ENCODE measurements at regions not wholly inside any gene's neighbourhood (a gene's known extent, or its start where the extent isn't known, plus 50 kb on each side); places are given as distances from the start of the nearest gene placed in this dataset.
"Not testable (repeated sequence)": the region's sequence is repeated elsewhere in the genome, so short reads cannot be mapped to it uniquely, and the experiment has no call there.

GRCh38 chr13:65302691-65303090 lies 1927.4 kb downstream of the PCDH9 start:
- no peak for DNase-seq

- DNase-seq, result no peak
Observed at GRCh38 chr13:65301506-65301905, 1928.6 kb downstream of the PCDH9 start.

GRCh38 chr13:65300220-65300619 lies 1929.9 kb downstream of the PCDH9 start:
- DNase-seq, result no peak

GRCh38 chr13:65293530-65294198 lies 1936.5 kb downstream of the PCDH9 start:
- no peak for DNase-seq

- peak; percentile 20 for DNase-seq
Observed at GRCh38 chr13:65292488-65292901, 1937.6 kb downstream of the PCDH9 start.

- no peak for DNase-seq
Observed at GRCh38 chr13:65287405-65287804, 1942.7 kb downstream of the PCDH9 start.

- no peak for DNase-seq
Observed at GRCh38 chr13:65275838-65276630, 1954.1 kb downstream of the PCDH9 start.

- no peak for DNase-seq
Observed at GRCh38 chr13:65275108-65275507, 1955.0 kb downstream of the PCDH9 start.

GRCh38 chr13:65273811-65274420 lies 1956.2 kb downstream of the PCDH9 start:
- DNase-seq, result not testable (repeated sequence)

- no peak for DNase-seq
Observed at GRCh38 chr13:65268009-65268408, 1962.1 kb downstream of the PCDH9 start.

- no peak for DNase-seq
Observed at GRCh38 chr13:65265988-65266387, 1964.1 kb downstream of the PCDH9 start.

- no peak for DNase-seq
Observed at GRCh38 chr13:65264066-65264465, 1966.1 kb downstream of the PCDH9 start.

GRCh38 chr13:65260946-65261891 lies 1968.9 kb downstream of the PCDH9 start:
- peak; percentile 7 for DNase-seq

- DNase-seq, result no peak
Observed at GRCh38 chr13:65240773-65241172, 1989.4 kb downstream of the PCDH9 start.

GRCh38 chr13:65236841-65237418 lies 1993.2 kb downstream of the PCDH9 start:
- DNase-seq, result no peak

- DNase-seq, result no peak
Observed at GRCh38 chr13:65217471-65217995, 2012.6 kb downstream of the PCDH9 start.

- not testable (repeated sequence) for DNase-seq
Observed at GRCh38 chr13:65202845-65203244, 2027.3 kb downstream of the PCDH9 start.

GRCh38 chr13:65188721-65189120 lies 2041.4 kb downstream of the PCDH9 start:
- no peak for DNase-seq

- peak; percentile 4 for DNase-seq
Observed at GRCh38 chr13:65168026-65168425, 2062.1 kb downstream of the PCDH9 start.

GRCh38 chr13:65166675-65167074 lies 2063.5 kb downstream of the PCDH9 start:
- no peak for DNase-seq

GRCh38 chr13:65159803-65160202 lies 2070.3 kb downstream of the PCDH9 start:
- DNase-seq, result no peak
